Mesothelial cell of epicardium (in vitro differentiated cells): ENCODE measurements at regions not wholly inside any gene's neighbourhood (a gene's known extent, or its start where the extent isn't known, plus 50 kb on each side); places are given as distances from the start of the nearest gene placed in this dataset.
"Not testable (repeated sequence)": the region's sequence is repeated elsewhere in the genome, so short reads cannot be mapped to it uniquely, and the experiment has no call there.

Source experiments
- DNase-seq, 2 experiments: peaks; one replicate each; pipeline ENCODE4 v3.0.0; 2021; ENCODE audit warnings: low spot score in 2 of 2; ENCODE audit not compliant: unreplicated experiment in 2 of 2
- H3K27ac Mint-ChIP-seq: 2 replicates; pipeline ENCODE4 v1.8.0; 2021; ENCODE audit warnings: mixed read lengths
- H3K27me3 Mint-ChIP-seq: 2 replicates; pipeline ENCODE4 v1.8.0; 2021; ENCODE audit warnings: low read depth, mixed read lengths
- H3K36me3 Mint-ChIP-seq: 2 replicates; pipeline ENCODE4 v1.8.0; 2021; ENCODE audit warnings: mixed read lengths
- H3K4me1 Mint-ChIP-seq: 2 replicates; pipeline ENCODE4 v1.8.0; 2021; ENCODE audit warnings: mixed read lengths
- H3K4me3 Mint-ChIP-seq: 2 replicates; pipeline ENCODE4 v1.8.0; 2021; ENCODE audit warnings: mild to moderate bottlenecking, moderate library complexity, mixed read lengths
- H3K9me3 Mint-ChIP-seq: 2 replicates; pipeline ENCODE4 v1.8.0; 2021; ENCODE audit warnings: mixed read lengths
- CTCF ChIP-seq: fragments of 200-600 bp; sonication (generic); IDR thresholded peaks from one replicate; pipeline ENCODE4 v1.5.0; 2021; ENCODE audit warnings: antibody characterized with exemption; ENCODE audit not compliant: unreplicated experiment

DNA sequence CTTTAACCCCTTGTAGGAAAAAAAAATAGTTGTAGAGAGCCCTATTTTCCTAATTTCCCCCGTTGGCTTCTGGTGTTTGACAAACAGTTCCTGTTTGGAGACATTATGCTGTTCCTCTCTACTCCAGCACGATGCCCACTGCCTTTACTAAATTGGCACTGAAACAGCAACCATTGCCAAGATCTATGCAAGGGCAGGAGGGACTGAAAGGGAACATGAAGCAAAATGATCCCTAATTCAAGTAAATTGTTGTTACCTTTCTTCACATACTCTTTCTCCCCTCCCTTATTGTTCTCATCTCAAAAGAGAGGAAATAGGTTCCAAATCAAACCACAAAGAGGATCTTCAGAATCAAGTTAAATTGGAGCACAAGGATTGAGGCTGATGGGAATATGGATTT, 764.1 kb upstream of the MMS22L start:
- TF ChIP-seq CTCF = no peak
- Mint-ChIP-seq H3K9me3 (no peaks in the 10 kb centered on the region), H3K27me3 (peaks cover 19% of the 10 kb centered on the region), H3K36me3 (no peaks in the 10 kb centered on the region), H3K27ac (no peak overlapping the region), H3K4me3 (no peak overlapping the region), H3K4me1 (peaks cover 2% of the 10 kb centered on the region)
- DNase-seq = no peak

GRCh38 chr6:98047871-98048270, 764.9 kb upstream of the MMS22L start:
- Mint-ChIP-seq H3K27ac (no peak overlapping the region), H3K4me1 (no peaks in the 10 kb centered on the region), H3K9me3 (no peaks in the 10 kb centered on the region), H3K27me3 (peaks cover 17% of the 10 kb centered on the region), H3K4me3 (no peak overlapping the region), H3K36me3 (no peaks in the 10 kb centered on the region)
- TF ChIP-seq CTCF = no peak
- no peak for DNase-seq

DNA sequence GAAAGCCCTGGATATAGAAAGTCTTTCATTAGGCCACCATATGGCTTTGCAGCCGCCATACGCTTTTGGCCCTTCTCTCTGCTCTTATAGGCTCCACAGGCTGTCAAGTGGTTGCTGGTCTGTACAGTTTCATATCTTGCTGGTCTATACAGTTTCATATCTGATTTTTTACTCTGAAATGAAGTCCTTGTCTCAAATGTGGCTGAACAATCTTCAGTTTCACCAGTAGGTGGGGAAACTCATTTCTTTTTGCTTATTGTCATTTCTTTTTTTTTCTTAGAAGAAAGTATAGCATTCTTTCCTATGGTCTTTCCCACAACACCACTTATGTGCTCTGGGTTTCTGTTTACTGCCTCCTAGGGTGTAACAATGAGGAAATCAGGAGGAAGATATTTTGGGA, 771.4 kb upstream of the MMS22L start:
- Mint-ChIP-seq H3K4me3 (no peak overlapping the region), H3K36me3 (no peaks in the 10 kb centered on the region), H3K27ac (no peak overlapping the region), H3K9me3 (no peaks in the 10 kb centered on the region), H3K27me3 (no peaks in the 10 kb centered on the region), H3K4me1 (no peaks in the 10 kb centered on the region)
- TF ChIP-seq CTCF = peak; percentile 64
- no peak for DNase-seq

- no peak for TF ChIP-seq CTCF
- H3K27ac Mint-ChIP-seq = no peak overlapping the region
- no peaks in the 10 kb centered on the region for H3K36me3 Mint-ChIP-seq
- DNase-seq = no peak
- no peak overlapping the region for H3K4me3 Mint-ChIP-seq
- no peaks in the 10 kb centered on the region for H3K9me3 Mint-ChIP-seq
- H3K27me3 Mint-ChIP-seq = no peaks in the 10 kb centered on the region
- H3K4me1 Mint-ChIP-seq = no peaks in the 10 kb centered on the region
These were observed 773.9 kb upstream of the MMS22L start for GRCh38 chr6:98056955-98057354.

- Mint-ChIP-seq H3K4me3 (no peak overlapping the region), H3K27me3 (peaks cover 5% of the 10 kb centered on the region), H3K4me1 (no peaks in the 10 kb centered on the region), H3K36me3 (no peaks in the 10 kb centered on the region), H3K27ac (no peak overlapping the region), H3K9me3 (peaks cover 6% of the 10 kb centered on the region)
- no peak for TF ChIP-seq CTCF
- no peak for DNase-seq
These were observed 767.0 kb upstream of the POU3F2 start for GRCh38 chr6:98067375-98067774.

DNA sequence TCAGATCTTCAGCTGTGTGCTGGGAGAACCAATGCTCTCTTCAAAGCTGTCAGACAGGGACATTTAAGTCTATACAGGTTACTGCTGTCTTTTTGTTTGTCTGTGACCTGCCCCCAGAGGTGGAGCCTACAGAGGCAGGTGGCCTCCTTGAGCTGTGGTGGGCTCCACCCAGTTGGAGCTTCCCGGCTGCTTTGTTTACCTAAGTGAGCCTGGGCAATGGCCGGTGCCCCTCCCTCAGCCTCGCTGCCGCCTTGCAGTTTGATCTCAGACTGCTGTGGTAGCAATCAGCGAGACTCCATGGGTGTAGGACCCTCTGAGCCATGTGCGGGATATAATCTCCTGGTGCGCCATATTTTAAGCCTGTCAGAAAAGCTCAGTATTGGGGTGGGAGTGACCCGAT, 745.8 kb upstream of the POU3F2 start:
- not testable (repeated sequence) for DNase-seq, H3K4me1 Mint-ChIP-seq, H3K27me3 Mint-ChIP-seq, H3K36me3 Mint-ChIP-seq, H3K27ac Mint-ChIP-seq, H3K4me3 Mint-ChIP-seq
- H3K9me3 Mint-ChIP-seq = peaks cover 27% of the 10 kb centered on the region
